Adipocyte (in vitro differentiated cells): ENCODE measurements at regions not wholly inside any gene's neighbourhood (a gene's known extent, or its start where the extent isn't known, plus 50 kb on each side); places are given as distances from the start of the nearest gene placed in this dataset.
"Not testable (repeated sequence)": the region's sequence is repeated elsewhere in the genome, so short reads cannot be mapped to it uniquely, and the experiment has no call there.

Experiments
- DNase-seq: peaks from one replicate; pipeline ENCODE4 v3.0.0-alpha.2; 2015; ENCODE audit warnings: low read depth
- H3K27me3 ChIP-seq: replicated peaks from 2 replicates; pipeline ENCODE4 v1.7.0; 2013; ENCODE audit warnings: mild to moderate bottlenecking, low read length, moderate library complexity; ENCODE audit not compliant: control insufficient read depth, insufficient read depth
- H3K36me3 ChIP-seq: 2 replicates; pipeline ENCODE4 v1.7.0; 2013; ENCODE audit warnings: low read length, mild to moderate bottlenecking, moderate library complexity; ENCODE audit not compliant: control insufficient read depth, insufficient read depth, severe bottlenecking
- H3K4me1 ChIP-seq: 2 replicates; pipeline ENCODE4 v1.7.0; 2013; ENCODE audit warnings: mild to moderate bottlenecking, low read length, moderate library complexity; ENCODE audit not compliant: control insufficient read depth, insufficient read depth
- H3K4me3 ChIP-seq: 2 replicates; pipeline ENCODE4 v1.7.0; 2013; ENCODE audit warnings: mild to moderate bottlenecking, low read length, moderate library complexity
- H3K9ac ChIP-seq: 2 replicates; pipeline ENCODE4 v1.7.0; 2013; ENCODE audit warnings: mild to moderate bottlenecking, low read length, moderate library complexity
- H3K9me3 ChIP-seq: 2 replicates; pipeline ENCODE4 v1.7.0; 2013; ENCODE audit warnings: mild to moderate bottlenecking, low read length, moderate library complexity; ENCODE audit not compliant: control insufficient read depth

GRCh38 chr10:42351745-42352144 is 286.6 kb downstream of the ZNF33B start:
- Histone ChIP-seq H3K36me3 (peaks cover 3% of the 10 kb centered on the region), H3K9me3 (peaks cover 28% of the 10 kb centered on the region), H3K9ac (no peak overlapping the region), H3K4me3 (no peak overlapping the region), H3K27me3 (no peaks in the 10 kb centered on the region), H3K4me1 (no peaks in the 10 kb centered on the region)
- DNase-seq: no peak

- H3K36me3 ChIP-seq, H3K9ac ChIP-seq, H3K27me3 ChIP-seq, DNase-seq, H3K4me1 ChIP-seq: not testable (repeated sequence)
- peak overlapping the region; percentile 69 for H3K4me3 ChIP-seq
- peaks cover 97% of the 10 kb centered on the region for H3K9me3 ChIP-seq
Measured at GRCh38 chr10:42336593-42337337, 301.6 kb downstream of the ZNF33B start.

GRCh38 chr10:42335653-42336296 is 302.6 kb downstream of the ZNF33B start:
- H3K36me3 ChIP-seq, H3K27me3 ChIP-seq, H3K4me1 ChIP-seq, H3K9ac ChIP-seq, DNase-seq: not testable (repeated sequence)
- H3K9me3 ChIP-seq: peaks cover 99% of the 10 kb centered on the region
- peak overlapping the region; percentile 69 for H3K4me3 ChIP-seq

GRCh38 chr10:42304341-42304740 is 334.0 kb downstream of the ZNF33B start:
- no peaks in the 10 kb centered on the region for H3K36me3 ChIP-seq
- no peaks in the 10 kb centered on the region for H3K27me3 ChIP-seq
- H3K9me3 ChIP-seq: peaks cover 98% of the 10 kb centered on the region
- H3K4me1 ChIP-seq: no peaks in the 10 kb centered on the region
- peak overlapping the region; percentile 47 for H3K4me3 ChIP-seq
- no peak overlapping the region for H3K9ac ChIP-seq
- no peak for DNase-seq

GRCh38 chr10:42281896-42282295 is 356.5 kb downstream of the ZNF33B start:
- H3K4me3 ChIP-seq, H3K36me3 ChIP-seq, H3K4me1 ChIP-seq, H3K9ac ChIP-seq, DNase-seq, H3K9me3 ChIP-seq, H3K27me3 ChIP-seq: not testable (repeated sequence)

- not testable (repeated sequence) for H3K9me3 ChIP-seq, H3K36me3 ChIP-seq, H3K27me3 ChIP-seq, DNase-seq, H3K9ac ChIP-seq, H3K4me3 ChIP-seq, H3K4me1 ChIP-seq
Measured at GRCh38 chr10:42269788-42270187, 368.6 kb downstream of the ZNF33B start.

GRCh38 chr10:42263259-42263658 is 375.1 kb downstream of the ZNF33B start:
- DNase-seq, H3K4me1 ChIP-seq, H3K9ac ChIP-seq, H3K27me3 ChIP-seq, H3K9me3 ChIP-seq, H3K4me3 ChIP-seq, H3K36me3 ChIP-seq: not testable (repeated sequence)

GRCh38 chr10:42243002-42243401 is 395.4 kb downstream of the ZNF33B start:
- not testable (repeated sequence) for DNase-seq, H3K36me3 ChIP-seq, H3K9me3 ChIP-seq, H3K9ac ChIP-seq, H3K27me3 ChIP-seq, H3K4me1 ChIP-seq, H3K4me3 ChIP-seq

GRCh38 chr10:42242135-42242805 is 396.1 kb downstream of the ZNF33B start:
- H3K27me3 ChIP-seq: no peaks in the 10 kb centered on the region
- DNase-seq: no peak

GRCh38 chr10:42236401-42236800 is 402.0 kb downstream of the ZNF33B start:
- H3K9me3 ChIP-seq, DNase-seq, H3K9ac ChIP-seq, H3K36me3 ChIP-seq, H3K4me1 ChIP-seq, H3K27me3 ChIP-seq, H3K4me3 ChIP-seq: not testable (repeated sequence)

More at GRCh38 chr10:42242135-42242805, 396.1 kb downstream of the ZNF33B start:
- Histone ChIP-seq H3K4me3 (no peak overlapping the region), H3K4me1 (no peaks in the 10 kb centered on the region), H3K9me3 (no peaks in the 10 kb centered on the region), H3K9ac (no peak overlapping the region), H3K36me3 (no peaks in the 10 kb centered on the region)

GRCh38 chr10:42235736-42236135 is 402.6 kb downstream of the ZNF33B start:
- not testable (repeated sequence) for H3K27me3 ChIP-seq, H3K9ac ChIP-seq, DNase-seq, H3K9me3 ChIP-seq, H3K4me3 ChIP-seq, H3K36me3 ChIP-seq, H3K4me1 ChIP-seq
